Stimulated activated CD4-positive, alpha-beta T cell treated with anti-CD3 and anti-CD28 coated beads, Interleukin-2, amount 100 ng/mL, for 4 hours (primary cell): ENCODE measurements at regions not wholly inside any gene's neighbourhood (a gene's known extent, or its start where the extent isn't known, plus 50 kb on each side); places are given as distances from the start of the nearest gene placed in this dataset.

Experiments
- DNase-seq: peaks from one replicate; pipeline ENCODE4 v3.0.0-alpha.2; 2020; ENCODE audit warnings: low read depth

DNA sequence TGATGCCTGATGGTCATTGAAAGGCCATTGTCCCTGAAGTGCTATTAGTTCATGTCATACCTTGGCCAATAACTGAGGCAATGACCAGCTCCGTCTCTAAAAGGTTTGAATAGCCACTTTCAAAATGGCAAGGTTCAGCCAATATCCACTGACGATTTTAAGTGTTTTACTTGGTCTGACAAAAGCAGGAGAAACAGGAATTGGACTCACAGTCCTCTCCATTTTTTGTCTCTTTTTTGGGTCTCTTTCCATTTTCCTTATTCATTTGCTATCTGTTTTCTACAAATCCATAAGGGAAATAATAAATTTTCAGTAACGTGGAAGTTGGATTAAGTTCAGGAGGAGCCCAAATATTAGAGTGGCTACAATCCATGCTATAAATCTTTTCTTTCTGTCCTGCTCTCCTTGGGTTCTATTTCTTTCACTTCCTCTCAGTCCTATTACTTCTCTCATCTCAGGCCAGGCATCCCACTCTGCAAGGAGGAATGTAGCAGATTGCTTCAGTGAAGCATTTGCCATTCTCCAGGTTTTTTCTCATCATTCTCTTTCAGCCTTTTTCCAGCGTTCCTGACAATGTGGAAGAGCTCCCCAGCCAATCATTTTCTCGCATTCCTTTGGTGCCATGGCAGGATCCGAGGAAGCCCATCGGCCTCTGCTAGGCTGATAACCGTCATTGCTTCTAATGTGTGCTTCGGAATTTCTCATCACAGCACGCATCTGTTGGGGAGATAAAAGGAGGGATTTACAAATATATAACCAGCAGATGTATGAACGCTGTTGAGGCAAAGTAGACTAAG lies 414.5 kb downstream of the ADGRL2 start:
- DNase-seq = no peak

DNA sequence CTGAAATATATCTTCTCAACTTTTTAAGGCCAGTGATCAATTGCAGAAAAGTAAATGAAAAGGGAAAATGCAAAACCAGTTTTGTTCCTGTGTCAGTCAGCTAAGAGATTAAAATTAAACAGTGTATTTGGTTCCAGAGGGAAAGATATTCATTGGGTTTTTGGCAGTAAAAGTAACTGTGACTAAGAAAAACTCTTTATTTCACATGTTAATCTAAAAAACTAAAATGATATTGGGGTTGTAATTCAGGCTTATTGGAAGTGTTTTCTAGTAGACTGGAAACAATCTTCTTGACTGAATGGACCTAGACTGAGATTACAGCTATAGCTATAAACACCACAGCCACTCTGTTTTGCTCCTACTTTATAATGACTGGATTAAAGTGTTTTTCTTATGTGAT lies 413.9 kb downstream of the ADGRL2 start:
- no peak for DNase-seq

DNA sequence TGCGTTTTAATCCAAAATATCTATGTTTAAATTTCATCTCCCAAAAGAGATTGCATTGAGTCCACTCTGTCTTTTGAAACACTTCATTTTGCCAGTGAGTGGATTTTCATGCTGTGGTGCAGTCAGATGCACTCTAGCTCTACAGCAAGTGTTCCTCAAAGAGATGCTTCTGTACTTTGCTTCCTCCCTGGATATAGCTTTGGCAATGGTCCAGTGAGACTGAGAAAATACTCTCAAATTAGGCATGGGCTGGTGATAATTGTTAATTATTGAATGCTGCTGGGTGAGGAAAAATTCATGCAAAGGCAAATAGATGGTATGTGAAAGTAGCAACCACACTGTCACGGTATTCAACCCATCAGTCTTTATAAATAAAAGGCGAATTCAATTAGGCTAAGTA lies 396.9 kb downstream of the ADGRL2 start:
- no peak for DNase-seq

DNA sequence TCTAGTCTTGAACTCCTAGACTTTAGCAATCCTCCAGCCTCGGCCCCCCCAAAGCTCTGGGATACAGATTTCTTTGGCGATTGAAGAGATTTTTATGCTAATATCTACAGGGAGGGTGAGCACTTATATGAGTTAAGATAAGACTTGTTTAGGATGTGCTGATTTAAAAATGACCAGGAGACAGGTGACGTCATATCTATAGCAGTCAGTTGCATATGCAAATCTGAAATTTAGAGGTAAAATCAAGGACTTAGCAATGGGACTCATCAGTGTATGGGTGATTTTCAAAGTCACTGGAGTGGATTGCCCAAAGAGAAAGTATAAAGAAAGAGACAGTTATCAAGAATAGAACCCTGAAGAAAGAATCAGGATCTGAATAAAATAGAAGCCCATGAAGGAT lies 394.5 kb downstream of the ADGRL2 start:
- no peak for DNase-seq

DNA sequence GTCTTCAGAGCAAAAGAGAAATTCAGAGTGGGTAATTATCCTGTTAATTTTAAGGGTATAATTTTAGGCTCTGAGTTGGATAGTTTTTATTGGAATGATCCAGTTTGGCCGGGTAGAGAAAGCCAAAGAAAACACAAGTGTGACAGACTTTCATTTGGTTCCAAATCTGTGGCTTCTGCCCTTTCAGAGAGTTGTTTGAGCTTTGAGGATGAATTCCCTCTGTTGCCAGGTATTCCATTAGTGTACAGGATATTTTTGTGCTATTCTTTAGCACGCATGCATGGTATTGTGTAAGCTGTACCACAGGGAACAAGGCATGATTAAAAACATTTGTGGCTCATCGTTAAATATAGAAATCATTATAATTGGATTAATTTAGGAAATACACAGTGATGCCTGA lies 384.4 kb downstream of the ADGRL2 start:
- no peak for DNase-seq

DNA sequence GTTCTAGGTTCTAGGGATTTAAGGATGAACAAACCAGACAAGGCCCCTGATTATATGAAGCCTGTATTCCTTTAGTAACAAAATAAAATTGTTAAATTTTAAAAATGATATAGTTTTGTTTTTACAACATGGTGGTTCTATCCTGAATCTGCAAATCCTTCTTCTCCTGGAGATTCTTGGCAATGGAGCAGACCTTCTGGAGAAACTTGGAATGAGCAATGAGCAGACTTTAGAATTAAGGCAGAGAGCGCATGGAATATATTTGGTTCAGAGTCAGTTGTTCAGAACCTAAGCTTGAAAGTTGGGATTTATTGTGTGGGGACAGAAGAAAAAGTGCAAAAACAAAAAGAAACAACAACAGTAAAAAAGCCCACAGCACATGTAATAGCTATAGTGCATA lies 381.1 kb downstream of the ADGRL2 start:
- DNase-seq = no peak

DNA sequence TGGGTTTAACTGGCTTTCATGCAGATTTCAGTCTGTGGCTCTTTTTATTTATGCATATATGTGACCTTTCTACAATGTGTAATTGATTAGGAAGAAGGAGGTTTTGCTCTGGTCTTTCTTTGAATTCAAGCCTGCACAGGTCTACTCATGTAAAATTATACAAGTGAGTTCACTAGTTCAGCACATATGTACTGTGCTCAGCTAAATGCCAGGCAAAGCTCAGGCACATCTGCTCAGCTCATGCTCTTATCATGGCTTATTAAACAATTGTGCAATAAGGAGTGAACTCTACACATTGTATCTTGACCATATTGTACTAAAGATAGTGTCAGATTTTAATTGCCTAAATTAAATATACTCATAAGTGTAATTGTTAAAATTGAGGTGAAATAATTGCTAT lies 378.4 kb downstream of the ADGRL2 start:
- DNase-seq = no peak

DNA sequence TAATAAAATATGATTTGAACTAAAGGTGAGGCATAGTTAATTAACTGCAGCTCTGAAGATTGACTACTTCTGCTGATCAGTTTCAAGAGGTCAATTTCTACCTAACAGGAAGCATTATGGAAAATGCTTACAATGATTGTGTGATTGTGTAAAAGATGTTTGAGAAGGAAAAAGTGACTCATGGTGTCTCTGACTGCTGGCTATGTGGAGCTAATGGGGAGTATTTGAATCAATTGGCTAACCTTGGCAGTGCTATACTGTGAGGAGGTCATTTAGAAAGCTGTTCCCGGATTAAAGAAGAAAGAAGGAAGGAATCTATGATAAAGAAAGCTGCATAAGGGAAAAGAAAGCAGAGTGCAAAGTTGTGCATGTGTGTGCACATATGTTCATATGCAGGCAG lies 376.5 kb downstream of the ADGRL2 start:
- DNase-seq = no peak

DNA sequence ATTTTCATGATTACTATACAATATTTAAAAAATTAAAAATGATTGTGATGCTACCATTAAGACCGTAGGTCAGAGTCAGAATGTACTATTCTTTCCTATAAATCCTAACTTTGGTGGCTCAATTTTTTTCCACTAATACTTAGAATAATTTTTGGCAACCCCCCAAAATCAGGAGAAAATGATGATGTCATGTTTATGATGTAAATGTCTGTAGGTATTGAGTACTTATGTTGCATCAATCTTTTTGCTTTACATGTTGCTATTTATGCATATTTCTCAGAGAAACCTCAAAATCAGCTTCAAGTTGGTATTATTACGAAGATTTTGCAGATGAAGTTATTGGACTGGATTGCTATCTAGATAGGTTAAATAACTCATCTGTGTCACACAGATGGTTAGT lies 371.2 kb downstream of the ADGRL2 start:
- no peak for DNase-seq

DNA sequence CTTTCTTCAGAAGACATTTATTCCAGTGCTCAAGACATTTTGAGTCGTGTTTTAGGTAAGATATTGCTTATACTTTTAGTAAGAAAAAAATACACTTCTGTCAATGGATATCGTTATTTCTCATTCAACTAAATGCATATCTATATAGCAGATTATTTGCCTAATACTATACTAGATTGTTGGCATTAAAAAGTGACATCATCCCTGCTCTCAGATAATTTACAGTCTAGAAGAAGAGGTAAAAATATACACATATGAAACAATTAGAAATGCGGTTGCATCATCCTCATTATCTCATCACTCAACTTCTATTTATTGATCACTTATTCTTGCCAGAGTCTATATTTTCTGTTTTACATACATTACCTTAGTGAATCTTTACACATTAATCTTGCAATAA lies 367.7 kb downstream of the ADGRL2 start:
- no peak for DNase-seq

DNA sequence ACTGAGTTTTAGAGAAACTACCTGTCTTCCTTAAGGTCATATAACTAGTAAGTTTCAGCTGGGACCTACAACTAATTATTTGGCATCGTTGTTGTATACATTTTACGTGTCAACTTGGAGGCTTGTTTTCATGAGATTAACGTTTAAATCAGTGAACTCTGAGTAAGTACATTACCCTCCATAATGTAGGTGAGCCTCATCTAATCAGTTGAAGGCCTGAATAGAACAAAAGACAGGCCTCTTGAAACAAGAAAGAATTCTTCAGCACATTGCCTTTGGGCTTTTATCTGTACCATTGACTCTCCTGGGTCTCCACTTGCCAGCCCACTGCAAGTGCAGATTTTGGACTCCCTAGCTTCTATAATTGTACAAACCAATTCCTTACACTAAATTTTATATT lies 364.6 kb downstream of the ADGRL2 start:
- no peak for DNase-seq

DNA sequence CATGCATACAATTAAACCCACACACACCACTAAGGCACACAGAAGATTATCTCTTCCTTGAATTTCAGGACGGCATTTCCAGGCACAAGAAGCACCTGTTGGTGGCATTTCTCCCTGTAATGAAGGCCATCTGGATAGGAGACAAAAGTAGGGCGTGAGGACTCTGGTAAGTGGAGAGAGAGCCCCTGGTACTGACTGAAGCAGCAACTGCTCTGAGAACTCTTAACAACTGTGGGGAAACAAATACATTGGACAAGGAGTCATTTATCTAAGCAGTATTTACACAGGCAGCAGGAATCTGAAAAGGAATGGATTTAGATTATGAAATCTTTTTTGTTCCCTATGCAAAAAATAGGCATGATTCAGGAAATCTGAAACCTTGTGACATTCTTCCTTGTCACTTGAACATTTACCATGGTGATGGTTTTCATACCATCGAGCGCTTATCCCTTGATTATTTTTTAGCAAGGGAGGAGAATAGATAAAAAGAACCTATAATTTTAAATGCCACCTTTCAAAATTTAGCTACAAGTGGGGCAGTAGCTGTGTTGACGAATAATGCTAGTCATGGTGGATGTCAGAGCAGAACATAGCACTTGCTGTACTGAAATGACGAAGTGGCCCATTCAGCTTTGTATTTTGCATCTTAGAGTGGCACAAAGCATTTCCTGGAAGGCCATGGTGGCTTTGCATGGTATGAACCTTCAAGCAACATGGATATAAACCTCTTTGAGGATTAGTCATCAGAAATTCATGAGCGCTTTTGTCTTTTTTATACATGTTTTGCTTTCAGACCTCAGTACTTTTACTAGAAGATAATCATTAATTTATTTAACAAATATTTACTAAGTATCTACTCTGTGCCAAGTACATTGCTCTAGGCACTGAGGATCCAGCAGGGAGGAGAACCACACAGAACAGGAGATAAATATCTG lies 362.0 kb downstream of the ADGRL2 start:
- DNase-seq = no peak

DNA sequence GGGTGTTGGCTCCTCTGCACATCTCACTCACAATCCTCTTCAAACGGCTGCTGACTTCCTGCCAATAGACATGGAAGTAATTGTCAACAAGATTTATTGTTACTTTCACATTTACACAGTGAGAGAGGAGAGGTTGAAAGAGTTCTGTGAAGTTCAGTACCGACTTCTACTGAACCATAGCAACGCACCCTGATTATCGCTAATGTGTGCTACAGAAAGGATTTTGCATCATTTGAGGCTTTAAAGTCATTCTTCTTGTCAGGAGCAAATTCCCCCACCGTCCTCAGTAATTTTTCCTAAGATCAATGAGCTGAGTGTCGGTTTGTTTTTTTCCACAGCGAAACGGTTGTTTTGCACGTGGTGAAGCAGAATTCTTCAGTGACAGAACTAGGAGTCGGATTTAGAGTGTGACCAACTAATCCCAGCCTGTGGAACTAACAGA lies 361.0 kb downstream of the ADGRL2 start:
- DNase-seq = no peak

DNA sequence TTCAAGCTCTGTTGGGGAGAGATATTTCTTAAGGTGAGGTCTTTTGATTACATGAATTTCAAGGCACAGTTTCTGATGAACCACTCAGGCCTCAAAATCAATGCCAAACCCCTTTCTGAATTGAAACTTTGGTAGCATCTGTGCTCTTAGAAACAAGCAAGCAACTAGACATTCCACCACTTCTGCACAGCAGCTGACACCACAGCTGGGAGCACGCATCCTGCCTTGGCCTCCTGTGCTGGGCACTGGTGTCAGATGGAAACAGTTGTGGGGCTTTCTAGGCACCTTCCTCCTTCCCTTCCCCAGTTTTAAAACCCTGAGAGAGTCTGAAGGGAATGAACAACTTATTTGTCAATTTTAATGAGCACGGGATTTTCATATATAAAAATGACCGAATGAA lies 360.2 kb downstream of the ADGRL2 start:
- DNase-seq = no peak

DNA sequence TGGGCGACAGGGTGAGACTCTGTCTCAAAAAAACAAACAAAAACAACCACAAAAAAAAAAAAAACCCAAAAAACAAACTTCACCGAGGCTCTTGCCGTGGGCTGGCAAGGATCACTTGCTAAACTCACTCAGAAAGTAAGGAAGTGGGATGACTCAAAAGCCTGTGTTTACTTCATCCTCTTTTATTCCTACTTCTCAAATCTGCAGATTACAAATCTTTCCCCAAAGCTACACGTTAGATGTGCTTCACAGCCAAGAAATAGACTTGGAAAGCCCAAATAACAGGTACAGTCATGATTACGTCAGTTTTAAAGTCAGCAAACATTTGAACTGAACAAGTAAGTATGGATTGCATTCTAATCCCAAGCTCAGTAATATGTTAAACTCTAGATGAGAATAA lies 359.3 kb downstream of the ADGRL2 start:
- no peak for DNase-seq

DNA sequence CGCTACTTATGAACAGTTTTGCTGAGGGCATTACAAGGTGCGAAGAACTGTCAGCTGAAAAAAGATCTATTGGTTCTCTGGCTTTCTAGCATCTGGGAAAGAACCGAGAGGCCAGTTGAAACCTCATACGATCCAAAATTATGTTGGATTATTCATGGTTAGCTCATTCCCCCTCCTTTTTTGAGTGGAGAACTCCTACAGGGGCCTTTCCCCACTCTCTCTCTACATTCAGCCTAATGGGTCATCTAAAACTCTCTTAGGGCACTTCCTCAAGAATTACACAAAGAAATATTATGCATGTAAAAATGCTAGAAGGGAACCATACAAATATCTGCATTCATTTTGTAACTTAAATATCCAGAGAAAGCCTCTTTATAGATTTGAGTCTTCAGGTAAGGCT lies 358.2 kb downstream of the ADGRL2 start:
- DNase-seq = no peak

DNA sequence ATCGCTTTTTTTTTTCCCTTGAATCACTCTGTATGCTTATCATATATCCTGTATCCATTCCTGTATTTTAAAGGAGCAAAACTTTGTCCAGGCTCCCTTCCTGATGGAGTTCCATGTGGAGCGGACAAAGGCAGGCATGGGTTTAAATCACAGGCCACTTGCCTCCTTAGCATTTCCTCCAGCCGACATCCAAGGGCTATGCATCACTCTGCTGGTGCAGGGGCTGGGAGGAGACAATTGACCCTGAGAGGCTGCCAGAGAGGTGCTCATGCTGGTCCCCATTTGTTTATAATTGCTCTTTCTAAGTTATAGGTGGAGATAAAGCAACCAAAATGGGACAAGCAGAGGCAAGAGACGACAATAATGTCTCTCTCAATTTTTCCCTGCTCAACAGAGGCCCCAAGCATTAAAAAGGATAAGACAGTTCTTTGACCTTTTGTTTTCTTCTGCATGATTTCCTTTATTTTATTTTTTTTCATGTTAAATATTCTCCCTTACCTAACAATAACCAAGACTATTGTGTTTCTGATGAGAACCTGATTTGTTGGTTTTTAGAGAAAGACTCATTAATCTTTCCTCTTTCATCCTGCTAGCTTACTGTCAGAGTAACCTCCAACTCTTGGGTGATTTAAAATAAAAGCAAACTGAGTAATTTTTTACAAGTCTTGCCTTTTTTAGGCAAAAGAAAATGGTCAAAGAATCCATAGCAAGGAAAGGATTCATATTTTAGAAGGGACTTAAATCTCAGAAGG lies 353.7 kb downstream of the ADGRL2 start:
- DNase-seq = no peak

DNA sequence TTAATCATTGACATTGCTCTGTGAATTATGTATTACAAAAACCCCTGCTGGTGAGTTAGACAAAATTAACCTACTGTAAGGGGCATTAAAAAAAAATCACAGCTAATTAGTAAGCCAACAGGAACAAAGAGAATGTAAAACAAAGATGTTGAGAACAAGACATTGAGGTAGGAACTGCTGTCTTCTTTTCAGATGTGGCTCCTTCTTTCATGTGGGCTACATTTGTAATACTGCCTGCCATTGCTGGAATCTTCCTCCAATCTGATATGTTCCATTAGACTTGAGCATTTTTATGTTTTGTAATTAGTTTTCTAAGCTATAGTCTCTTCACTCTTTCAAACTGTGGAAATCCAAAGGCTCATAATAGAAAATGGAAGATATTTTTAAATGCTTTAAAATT lies 353.0 kb downstream of the ADGRL2 start:
- DNase-seq = no peak

DNA sequence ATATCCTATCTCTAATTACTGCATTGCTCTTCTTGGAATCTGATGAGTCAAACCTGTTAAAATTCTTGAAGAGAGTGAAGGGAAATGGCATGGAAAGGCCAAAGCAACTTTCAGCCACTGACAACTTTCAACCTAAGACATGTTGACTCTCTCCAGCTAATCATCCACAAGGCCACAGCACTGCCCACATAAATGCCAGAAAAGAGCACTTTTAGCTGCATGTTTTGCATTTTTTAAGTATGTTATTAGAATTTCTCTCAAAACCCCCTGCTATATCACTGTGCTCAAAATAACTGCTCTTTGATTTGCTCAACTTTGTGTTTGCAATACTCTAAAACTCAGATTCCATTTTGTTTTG lies 352.5 kb downstream of the ADGRL2 start:
- DNase-seq = no peak

DNA sequence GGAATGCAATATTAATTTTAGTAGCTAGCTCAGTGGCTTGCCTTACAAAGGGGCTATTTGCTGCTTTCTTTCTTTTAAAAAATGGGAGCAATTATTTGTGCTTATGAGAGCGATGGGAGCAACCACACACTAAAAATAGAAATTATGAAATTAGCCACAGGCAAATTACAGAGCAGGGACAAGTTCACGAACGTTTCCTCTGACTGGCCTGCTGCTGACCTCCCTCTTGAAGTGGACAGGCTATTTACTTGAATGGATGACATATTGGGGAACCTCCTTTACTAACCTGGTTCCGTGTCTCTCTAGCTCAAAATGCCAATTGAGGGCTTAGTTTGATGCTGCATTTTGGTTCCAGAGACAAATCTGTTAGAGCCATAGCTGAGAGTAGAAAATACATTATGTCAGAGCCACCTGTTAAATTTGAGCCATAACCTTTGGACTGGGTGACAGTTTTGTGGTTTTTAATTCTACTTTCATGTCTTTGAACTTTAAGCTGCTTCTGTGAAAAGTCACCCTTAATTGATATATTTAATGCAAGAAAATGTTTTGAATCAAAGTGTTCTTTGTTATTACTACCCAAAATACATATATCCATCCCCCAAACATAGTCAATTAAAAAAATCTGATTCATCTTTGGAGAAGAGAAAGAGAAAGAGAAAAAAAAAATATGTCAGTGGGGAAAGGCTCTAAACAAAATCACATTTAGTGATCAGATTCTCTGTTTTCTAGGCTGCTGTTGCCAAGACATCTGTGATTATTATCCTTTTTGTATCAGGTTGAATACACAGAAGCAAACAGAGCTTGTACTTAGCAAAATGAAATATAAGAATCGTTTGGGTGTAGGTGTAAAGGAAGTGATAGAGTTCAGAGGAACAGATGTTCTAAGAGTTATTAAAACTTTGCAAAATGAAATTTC lies 351.9 kb downstream of the ADGRL2 start:
- DNase-seq = no peak

DNA sequence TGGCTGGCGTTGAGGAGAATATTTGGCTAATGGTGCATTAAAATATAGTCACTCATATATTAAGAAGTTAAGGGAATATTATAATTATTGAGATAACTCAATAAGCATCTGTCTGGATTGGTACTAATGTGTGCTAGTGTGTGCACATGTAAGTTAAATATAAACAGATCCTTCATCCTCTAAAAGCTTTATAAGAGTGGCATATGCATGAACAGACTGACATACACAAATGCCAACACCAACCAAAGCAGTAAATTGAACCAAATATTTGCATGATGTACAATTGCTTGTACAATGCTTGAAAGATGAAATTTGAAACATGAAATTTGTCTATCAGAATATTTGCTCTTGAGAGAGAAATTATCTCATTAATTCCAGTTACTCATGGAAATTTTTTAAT lies 344.9 kb downstream of the ADGRL2 start:
- DNase-seq = no peak
